ENCODE measurements at regions not wholly inside any gene's neighbourhood (a gene's known extent, or its start where the extent isn't known, plus 50 kb on each side); places are given as distances from the start of the nearest gene placed in this dataset.
"Not testable (repeated sequence)": the region's sequence is repeated elsewhere in the genome, so short reads cannot be mapped to it uniquely, and the experiment has no call there.

GRCh38 chr4:64969081-64969480, 559.8 kb upstream of the TECRL start:
- no peak for DNase-seq (ENCODE audit: low spot score)

DNA sequence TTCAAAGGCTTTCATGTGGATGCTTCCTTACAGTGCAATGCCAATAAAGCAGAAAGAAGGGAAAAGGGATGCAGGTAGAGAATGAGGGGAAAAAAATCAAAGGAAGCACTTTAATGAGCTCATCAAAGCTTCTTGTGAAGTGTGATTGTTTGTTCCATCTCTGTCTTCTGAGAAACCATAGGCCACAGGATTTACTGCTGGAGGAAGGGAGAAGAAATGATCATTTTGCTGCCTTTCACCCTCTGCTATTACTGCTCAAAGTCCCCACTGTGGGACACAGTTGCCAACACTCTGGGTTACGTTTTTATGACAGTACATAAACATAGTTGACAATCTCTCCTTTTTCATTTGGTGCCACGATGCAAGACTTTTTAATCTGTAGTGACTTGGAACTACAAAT, 558.0 kb upstream of the TECRL start:
- no peak for DNase-seq (ENCODE audit: low spot score)

GRCh38 chr4:64960516-64960915, 551.3 kb upstream of the TECRL start:
- DNase-seq (ENCODE audit: low spot score): no peak

DNA sequence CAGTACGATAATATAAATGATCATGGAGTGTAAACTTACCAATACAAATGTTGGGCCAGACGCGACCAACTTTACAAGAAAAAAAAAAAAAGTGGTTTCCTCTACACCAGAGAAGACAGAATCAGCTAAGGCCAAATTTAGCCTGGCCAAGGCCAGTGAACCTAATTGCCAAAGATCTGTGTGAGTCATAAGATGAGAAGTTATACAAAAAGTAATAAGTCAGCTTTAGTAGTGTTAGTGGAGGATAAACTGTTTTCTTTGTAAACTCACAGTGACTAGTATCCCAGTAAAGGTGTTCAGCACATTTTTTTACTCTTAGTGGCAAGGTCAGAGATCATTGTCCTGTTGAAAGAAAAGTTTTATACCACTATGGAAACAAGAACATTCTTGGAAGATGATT, 531.4 kb upstream of the TECRL start:
- DNase-seq (ENCODE audit: low spot score): no peak

- no peak for DNase-seq (ENCODE audit: low spot score)
These were observed 526.3 kb upstream of the TECRL start for GRCh38 chr4:64935469-64936001.

- no peak for DNase-seq (ENCODE audit: low spot score)
These were observed 502.6 kb upstream of the TECRL start for GRCh38 chr4:64911846-64912245.

GRCh38 chr4:64903986-64904385, 494.7 kb upstream of the TECRL start:
- no peak for DNase-seq (ENCODE audit: low spot score)

DNA sequence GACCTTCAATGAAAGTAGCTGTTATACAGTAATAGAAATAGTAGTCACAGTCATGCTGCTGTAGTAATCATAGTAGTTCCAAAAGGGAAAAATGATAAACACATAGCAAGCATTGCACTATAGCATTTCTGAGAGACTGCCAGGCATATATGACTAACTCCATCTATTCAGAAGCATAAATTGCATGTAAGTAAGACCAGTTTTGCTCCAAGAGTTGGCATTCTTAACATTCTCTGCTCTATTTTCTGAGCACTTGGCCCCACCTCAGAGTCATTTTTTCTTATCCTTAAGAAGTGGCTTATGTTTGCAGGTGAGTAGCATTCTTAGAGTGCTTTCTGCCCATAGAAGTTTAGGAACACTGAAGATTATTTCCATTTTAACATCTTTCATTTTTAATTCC, 490.3 kb upstream of the TECRL start:
- DNase-seq (ENCODE audit: low spot score): no peak

GRCh38 chr4:64899030-64899429, 489.8 kb upstream of the TECRL start:
- not testable (repeated sequence) for DNase-seq (ENCODE audit: low spot score)

DNA sequence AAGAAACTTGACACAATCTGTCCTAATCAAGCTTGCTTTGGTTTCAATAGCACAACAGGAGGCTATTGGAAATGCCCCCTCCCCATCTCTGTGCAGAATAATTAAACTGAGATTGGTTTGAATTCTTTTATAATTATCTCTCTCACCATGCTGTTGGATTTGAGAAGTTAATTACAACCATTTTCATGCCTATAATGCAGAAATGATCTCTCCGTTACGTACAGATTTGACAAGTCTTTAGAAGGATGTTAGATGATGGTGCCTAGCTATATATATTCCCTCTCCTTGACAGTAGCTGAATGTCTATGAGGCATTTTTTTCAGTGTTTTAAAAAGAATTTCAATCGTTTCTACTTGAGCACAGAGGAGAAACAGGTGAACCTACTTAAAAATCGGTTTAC, 488.4 kb upstream of the TECRL start:
- no peak for DNase-seq (ENCODE audit: low spot score)

DNA sequence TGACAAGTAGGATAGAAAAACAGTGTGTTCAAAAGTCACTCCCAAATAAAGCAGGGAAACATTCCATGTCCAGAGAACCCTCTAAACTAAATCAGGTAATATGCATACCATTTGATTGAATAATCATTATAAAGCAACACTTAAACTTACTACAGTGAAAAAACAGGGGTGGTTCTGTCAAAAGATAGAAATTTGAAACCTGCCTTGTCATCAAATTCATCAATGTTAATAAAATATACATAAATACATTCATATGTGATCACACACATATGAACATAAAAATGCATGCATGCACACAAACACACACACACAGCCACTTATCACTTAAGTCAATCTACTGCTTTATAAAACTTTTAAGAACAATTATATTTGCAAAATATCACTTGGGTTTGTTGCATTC, 485.8 kb upstream of the TECRL start:
- no peak for DNase-seq (ENCODE audit: low spot score)

- no peak for DNase-seq (ENCODE audit: low spot score)
These were observed 484.0 kb upstream of the TECRL start for GRCh38 chr4:64893205-64893604.

- DNase-seq (ENCODE audit: low spot score): no peak
These were observed 480.8 kb upstream of the TECRL start for GRCh38 chr4:64889906-64890610.

DNA sequence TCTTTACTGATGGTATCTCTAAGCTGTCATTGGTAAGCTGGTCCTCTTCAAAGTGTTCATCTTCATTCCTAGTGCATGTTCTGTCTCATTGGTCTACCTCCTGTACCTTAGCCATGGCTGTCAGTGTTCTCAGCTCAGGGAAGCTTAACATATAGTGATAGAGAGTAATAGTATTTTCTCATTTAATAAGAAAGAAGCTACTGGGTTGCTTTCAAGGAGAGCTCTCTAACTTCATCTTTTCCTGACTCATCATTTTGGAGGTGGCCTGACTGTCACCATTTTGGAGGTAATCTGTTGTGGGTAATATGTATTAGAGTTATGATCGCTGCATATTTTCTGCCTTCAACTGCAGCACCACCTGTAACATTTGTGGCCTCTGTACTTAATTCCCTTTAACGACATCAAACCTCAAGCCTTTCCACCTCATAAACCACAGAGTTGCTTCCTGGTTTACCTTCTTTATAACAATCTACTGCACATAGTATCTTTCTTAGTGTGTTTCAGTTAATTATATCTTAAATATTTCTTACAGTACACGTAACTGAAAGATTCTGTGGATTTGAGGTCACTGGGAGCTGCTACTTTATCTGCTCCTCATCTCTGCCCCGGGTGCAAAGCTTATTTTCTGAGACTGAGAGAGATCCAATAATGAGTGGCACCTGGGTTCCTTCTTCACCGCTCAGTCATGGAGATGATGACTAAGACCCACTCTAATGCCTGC, 474.0 kb upstream of the TECRL start:
- DNase-seq (ENCODE audit: low spot score): no peak

- no peak for DNase-seq (ENCODE audit: low spot score)
These were observed 473.2 kb upstream of the TECRL start for GRCh38 chr4:64882311-64883086.

GRCh38 chr4:64880557-64880956, 471.3 kb upstream of the TECRL start:
- no peak for DNase-seq (ENCODE audit: low spot score)

GRCh38 chr4:64876021-64876420, 466.8 kb upstream of the TECRL start:
- no peak for DNase-seq (ENCODE audit: low spot score)

DNA sequence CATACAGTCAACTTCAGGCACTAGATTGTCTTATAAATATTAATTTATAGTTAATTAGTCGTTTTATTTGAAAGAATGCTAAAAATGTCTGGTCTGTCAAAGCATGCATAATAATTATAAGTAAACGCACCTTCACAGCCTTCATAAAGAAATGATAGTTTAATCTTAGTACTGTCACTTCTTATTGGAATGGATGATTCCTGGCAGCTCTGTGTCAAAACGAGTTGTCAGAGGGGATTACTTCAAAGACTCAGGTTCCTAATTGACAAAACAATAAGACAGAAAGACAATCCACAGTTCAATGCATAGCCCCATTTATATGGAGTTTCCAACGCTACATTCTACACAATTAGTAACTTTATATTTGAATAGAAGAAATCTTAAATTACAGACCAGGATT, 461.3 kb upstream of the TECRL start:
- DNase-seq (ENCODE audit: low spot score): no peak

- no peak for DNase-seq (ENCODE audit: low spot score)
These were observed 448.6 kb upstream of the TECRL start for GRCh38 chr4:64857815-64858214.

- no peak for DNase-seq (ENCODE audit: low spot score)
These were observed 447.9 kb upstream of the TECRL start for GRCh38 chr4:64857198-64857597.

- DNase-seq (ENCODE audit: low spot score): no peak
These were observed 437.2 kb upstream of the TECRL start for GRCh38 chr4:64846417-64846816.

DNA sequence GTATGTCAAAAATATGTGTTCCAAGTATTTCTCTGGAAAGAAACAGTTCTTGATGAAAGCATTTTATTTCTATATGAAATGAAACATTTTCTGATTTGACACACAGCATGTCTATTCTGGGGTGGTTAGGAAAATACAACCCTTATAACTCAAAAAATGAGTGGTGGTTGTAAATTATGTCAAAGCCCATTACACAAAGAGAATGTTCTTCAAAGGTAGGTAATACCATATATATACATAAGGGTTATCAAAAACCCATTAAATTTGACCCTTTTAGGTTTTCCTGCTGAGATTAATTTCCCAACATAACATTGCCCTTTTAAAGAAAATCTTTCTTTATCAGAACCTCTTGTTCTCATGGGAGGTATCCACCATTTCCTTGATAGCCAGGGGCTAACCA, 420.5 kb upstream of the TECRL start:
- DNase-seq (ENCODE audit: low spot score): no peak

- DNase-seq (ENCODE audit: low spot score): no peak
These were observed 415.3 kb upstream of the TECRL start for GRCh38 chr4:64824591-64824990.
